Kidney epithelial cell (primary cell): ENCODE measurements at regions not wholly inside any gene's neighbourhood (a gene's known extent, or its start where the extent isn't known, plus 50 kb on each side); places are given as distances from the start of the nearest gene placed in this dataset.

Experiments used
- DNase-seq: peaks from one replicate; pipeline ENCODE4 v3.0.0-alpha.2; 2010; ENCODE audit warnings: low read depth
- H3K27me3 ChIP-seq: 2 replicates; pipeline ENCODE4 v1.6.0; 2011; ENCODE audit warnings: low read length; ENCODE audit not compliant: control insufficient read depth, insufficient read depth
- H3K36me3 ChIP-seq: 2 replicates; pipeline ENCODE4 v1.5.1; 2011; ENCODE audit warnings: low read length; ENCODE audit not compliant: control insufficient read depth, insufficient read depth
- H3K4me3 ChIP-seq: 2 replicates; pipeline ENCODE4 v1.5.1; 2011; ENCODE audit warnings: low read depth, mild to moderate bottlenecking, control low read depth, low read length
- TF ChIP-seq, protein P1 (sequence below): IDR thresholded peaks from 2 replicates; pipeline ENCODE4 v1.5.1; 2011; ENCODE audit warnings: mild to moderate bottlenecking, moderate library complexity, low read length, control low read depth, inconsistent platforms; ENCODE audit not compliant: insufficient read depth, poor library complexity, severe bottlenecking

GRCh38 chr15:47136236-47136635 is 581.1 kb upstream of the SEMA6D start:
- H3K4me3 ChIP-seq = no peak overlapping the region
- no peaks in the 10 kb centered on the region for H3K27me3 ChIP-seq
- no peak for DNase-seq
- TF ChIP-seq, protein P1, sequence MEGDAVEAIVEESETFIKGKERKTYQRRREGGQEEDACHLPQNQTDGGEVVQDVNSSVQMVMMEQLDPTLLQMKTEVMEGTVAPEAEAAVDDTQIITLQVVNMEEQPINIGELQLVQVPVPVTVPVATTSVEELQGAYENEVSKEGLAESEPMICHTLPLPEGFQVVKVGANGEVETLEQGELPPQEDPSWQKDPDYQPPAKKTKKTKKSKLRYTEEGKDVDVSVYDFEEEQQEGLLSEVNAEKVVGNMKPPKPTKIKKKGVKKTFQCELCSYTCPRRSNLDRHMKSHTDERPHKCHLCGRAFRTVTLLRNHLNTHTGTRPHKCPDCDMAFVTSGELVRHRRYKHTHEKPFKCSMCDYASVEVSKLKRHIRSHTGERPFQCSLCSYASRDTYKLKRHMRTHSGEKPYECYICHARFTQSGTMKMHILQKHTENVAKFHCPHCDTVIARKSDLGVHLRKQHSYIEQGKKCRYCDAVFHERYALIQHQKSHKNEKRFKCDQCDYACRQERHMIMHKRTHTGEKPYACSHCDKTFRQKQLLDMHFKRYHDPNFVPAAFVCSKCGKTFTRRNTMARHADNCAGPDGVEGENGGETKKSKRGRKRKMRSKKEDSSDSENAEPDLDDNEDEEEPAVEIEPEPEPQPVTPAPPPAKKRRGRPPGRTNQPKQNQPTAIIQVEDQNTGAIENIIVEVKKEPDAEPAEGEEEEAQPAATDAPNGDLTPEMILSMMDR = no peak
- H3K36me3 ChIP-seq = no peaks in the 10 kb centered on the region

DNA sequence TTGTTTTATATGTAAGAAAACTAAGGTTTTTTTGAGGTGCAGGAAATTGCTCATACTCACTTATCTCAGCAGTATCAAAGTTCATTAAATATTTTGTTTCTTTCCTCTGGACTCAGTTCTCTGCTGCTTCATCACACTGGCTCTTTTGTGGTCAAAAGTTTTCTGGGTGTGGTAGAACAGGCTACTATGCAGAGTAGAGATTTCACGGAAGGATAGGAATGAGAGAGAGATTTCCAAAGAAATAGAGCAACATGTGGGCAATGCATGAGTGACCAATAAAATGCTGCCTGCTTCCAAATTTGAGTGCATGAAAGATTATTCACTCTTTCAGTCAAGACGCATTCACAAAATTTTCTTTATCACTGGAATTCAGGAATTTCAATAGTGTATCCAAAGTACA is 577.3 kb upstream of the SEMA6D start:
- Histone ChIP-seq H3K36me3 (no peaks in the 10 kb centered on the region), H3K4me3 (no peak overlapping the region), H3K27me3 (no peaks in the 10 kb centered on the region)
- DNase-seq = no peak
- TF ChIP-seq, protein P1 = no peak

DNA sequence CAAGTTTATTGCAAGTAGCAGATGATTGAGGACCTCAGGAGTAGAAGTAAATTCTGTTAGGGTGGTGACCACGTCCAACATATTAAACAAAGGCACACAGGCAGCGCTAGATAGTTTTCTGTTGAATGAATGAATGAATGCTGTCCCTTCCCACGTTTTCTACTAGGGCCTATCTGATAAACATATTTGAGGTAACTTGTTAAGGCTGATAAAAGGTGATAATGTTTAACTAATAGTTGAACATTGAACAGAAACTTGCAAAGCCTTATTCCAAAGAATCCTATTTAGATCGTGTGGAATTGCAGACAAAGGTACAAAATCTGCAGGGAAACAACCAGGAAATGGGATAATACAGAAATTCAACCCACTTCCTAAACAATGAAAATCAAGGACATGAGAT is 559.5 kb upstream of the SEMA6D start:
- DNase-seq = no peak
- Histone ChIP-seq H3K4me3 (no peak overlapping the region), H3K27me3 (no peaks in the 10 kb centered on the region), H3K36me3 (no peaks in the 10 kb centered on the region)
- TF ChIP-seq, protein P1 = no peak

DNA sequence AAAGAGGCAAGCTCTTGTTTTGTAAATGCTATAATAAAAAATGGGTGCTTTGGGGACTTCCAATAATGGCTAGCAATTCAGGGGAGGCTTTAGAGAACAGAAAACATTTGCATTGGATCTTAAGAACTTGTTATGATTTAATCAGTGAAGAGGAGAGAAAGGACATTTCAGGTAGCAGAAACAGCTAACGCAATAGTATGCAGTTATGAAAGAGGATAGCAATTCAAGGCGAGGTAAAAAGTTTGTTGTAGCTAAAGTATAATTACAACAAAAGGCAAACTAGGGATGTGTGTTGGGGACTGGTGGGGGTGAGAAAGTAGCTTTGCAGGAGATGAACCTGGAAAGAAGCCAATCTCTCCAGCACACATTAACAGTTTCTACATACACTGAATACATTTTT is 558.7 kb upstream of the SEMA6D start:
- Histone ChIP-seq H3K36me3 (no peaks in the 10 kb centered on the region), H3K4me3 (no peak overlapping the region), H3K27me3 (no peaks in the 10 kb centered on the region)
- no peak for DNase-seq
- TF ChIP-seq, protein P1 = no peak

DNA sequence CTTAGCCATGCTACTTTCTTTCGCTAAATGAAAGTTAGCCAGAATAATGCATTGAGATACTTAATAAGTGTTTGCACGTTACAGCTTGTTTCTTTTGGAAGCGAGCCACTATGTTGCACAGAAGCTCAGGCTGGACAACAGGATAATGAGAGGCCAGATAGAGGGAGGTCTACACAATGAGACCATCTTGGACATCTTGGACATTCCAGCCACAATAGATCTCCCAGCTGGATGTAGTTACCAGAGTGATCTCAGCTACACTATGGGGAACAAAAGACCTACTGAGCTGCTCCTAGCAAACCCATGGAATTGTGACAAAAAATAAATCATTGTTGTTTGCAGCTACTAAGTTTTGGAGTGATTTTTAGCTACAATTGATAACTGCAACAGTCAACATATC is 540.1 kb upstream of the SEMA6D start:
- Histone ChIP-seq H3K36me3 (no peaks in the 10 kb centered on the region), H3K27me3 (no peaks in the 10 kb centered on the region), H3K4me3 (no peak overlapping the region)
- DNase-seq = no peak
- TF ChIP-seq, protein P1 = no peak

DNA sequence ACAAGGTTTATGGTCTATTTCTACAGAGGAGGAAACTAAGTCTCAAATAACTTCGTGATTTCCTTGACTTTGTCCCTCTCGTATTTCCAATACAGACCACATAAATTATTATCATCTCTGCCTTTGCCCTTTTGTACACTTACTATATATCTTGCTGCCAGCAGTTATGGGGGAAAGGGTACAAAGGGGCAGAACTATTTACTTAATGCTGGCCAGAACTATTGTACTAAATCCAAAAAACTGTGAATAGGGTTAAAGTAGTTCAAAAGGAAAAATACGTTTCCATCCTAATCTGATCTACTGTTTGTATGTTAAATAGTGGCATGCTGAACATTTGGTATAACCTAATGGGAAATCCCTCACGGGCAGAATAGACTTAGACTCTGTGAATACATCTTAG is 537.3 kb upstream of the SEMA6D start:
- DNase-seq = no peak
- Histone ChIP-seq H3K27me3 (peaks cover 12% of the 10 kb centered on the region), H3K36me3 (no peaks in the 10 kb centered on the region), H3K4me3 (no peak overlapping the region)
- TF ChIP-seq, protein P1 = no peak
